RPMI7951 (cell line): ENCODE measurements at regions not wholly inside any gene's neighbourhood (a gene's known extent, or its start where the extent isn't known, plus 50 kb on each side); places are given as distances from the start of the nearest gene placed in this dataset.
"Not testable (repeated sequence)": the region's sequence is repeated elsewhere in the genome, so short reads cannot be mapped to it uniquely, and the experiment has no call there.

Experiments used
- DNase-seq: peaks from one replicate; pipeline ENCODE4 v3.0.0-alpha.2; 2012; ENCODE audit warnings: low read depth

DNA sequence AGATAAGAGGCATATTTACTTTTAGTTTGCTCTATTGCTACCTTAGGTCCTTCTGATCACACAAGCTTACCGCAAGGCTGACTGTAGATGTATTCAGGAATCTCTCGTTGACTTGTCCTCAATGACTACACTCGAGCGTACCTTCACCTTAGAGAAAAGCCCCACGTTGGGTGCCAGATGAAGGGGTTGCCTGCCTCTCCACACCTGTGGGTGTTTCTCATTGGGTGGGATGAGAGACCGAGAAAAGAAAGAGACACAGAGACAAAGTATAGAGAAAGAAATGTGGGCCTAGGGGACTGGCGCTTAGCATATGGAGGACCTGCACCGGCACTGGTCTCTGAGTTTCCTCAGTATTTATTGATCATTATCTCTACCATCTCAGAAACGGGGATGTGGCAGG lies 51.8 kb downstream of the ASCL4 start:
- DNase-seq = no peak

DNA sequence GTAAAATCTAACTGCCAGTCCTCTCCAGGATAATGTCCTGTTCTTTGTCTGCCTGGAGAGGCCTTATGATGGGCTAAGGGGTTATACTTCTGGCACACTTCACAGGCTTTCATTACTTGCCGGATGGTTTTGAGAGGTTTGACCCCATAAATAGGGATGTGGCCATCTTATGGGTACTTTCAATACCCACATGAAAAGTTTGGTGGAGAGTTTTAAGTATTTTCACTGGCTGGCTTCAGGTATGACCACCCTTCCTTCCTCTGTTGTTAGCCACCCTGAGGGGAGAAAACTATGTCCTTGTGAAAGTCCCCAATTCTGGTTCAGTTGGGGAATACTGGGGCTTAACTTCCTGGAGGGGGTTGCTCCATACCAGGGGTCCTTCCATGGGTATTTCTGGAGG lies 54.8 kb downstream of the ASCL4 start:
- no peak for DNase-seq

DNA sequence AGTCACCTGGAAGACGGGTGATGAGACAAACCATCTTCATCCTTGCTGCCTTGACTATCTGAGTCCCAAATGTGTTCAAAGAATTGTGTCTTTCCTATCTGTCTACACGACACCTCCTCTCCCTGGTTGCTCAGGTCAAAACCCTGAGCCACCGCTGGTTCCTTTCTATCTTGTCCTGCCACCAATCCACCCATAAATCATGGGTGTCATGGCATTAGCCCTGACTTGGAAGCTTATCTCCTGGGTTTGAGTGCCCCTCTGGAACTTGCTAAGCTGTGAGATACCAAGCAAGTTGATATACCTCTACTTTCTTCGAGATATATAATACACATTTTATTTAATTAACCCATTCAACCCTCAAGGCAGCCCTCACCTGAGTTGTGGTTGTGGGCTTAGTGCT lies 57.9 kb downstream of the ASCL4 start:
- DNase-seq = no peak

DNA sequence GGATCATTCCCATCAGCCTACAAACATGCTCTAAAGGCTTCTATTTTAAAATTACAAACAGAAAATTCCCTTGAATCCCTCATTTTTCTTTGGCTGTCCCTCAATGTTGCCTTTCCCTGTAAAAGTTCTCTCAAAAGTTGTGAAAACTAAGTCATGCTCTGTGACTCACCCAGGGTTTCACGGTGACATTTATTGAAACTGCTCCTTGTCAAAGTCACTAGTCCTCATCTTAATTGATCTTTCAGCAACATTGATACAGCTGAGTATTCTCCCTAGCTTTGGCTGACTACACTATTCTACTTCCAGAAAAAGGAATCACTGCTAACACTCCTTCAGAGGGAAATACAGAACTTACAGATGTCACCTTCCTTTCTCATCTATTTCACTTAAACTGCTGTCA lies 65.7 kb downstream of the ASCL4 start:
- DNase-seq = no peak

DNA sequence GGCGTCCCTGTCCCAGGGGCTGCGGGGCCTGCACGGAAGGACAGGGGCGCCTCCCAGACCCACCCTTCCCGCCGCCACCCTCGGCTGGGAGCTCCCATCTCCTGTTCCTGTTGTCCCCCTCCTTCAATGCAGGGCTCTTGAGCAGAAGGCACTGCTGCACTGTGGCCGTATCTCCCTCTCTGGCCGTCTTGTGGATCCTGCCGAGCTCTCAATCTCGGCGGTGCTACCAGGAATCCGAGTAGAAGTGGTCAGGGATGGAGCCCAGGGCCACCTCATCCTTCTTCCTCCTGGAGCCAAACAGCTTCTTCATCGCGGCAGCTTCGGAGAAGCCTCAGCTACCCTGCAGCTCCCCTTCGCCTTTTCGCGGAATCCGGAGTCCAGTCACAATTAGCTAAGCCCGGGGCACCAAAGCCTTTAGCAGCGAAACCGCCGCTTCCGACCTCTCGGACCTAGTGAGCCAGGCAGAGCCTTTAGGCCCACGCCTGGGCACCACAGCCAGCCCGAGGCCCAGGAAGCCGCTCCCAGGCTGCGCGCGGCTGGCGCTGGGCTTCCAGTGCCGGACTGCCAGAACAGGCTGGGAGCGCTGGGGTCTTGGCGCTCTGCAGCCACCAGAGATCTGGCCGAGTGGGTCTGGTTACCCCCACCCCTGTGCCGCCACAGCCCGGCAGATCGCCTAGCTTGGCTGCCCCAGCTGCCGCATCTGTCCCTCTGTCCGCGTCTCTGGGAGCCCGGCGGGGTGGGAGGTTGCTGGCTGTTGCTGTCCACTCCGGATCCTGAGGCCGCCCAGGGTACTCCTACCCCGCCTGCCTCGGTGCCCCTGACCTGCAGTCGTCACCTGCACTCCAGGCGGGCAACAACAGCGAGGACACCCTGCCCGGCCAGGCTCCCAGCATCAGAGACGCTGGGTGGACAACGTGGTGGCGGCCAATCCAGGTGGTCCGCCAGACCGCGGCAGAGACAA lies 69.1 kb downstream of the ASCL4 start:
- DNase-seq = peak; percentile 38

DNA sequence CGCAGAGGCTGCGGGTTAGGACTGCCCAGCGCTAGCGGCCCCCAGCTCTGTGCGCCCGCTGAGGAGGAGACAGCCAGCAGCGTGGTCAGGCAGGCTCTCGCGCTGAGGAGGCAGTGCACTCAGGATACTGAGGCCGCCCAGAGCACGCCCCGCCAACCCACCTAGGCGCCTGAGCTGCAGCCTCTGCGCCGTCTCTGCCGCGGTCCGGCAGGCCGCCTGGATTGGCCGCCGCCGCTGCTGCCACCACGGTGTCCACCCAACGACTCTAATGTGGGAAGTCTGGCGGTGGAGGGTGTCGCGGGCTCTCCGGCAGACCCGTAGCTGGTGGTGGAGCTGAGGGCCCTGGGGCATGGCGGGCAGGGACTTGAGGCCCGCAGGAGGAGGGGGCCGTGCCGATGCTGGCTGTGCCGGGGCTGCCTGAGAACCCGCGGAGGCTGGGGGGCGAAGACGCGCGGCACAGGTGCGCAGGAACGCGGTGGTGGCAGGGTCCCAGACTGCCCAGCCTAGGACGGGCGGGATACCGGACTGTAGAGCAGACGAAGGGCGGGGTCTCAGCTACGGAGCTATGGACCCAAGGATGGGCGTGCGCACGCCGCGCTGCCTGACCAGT lies 69.9 kb downstream of the ASCL4 start:
- DNase-seq = no peak

DNA sequence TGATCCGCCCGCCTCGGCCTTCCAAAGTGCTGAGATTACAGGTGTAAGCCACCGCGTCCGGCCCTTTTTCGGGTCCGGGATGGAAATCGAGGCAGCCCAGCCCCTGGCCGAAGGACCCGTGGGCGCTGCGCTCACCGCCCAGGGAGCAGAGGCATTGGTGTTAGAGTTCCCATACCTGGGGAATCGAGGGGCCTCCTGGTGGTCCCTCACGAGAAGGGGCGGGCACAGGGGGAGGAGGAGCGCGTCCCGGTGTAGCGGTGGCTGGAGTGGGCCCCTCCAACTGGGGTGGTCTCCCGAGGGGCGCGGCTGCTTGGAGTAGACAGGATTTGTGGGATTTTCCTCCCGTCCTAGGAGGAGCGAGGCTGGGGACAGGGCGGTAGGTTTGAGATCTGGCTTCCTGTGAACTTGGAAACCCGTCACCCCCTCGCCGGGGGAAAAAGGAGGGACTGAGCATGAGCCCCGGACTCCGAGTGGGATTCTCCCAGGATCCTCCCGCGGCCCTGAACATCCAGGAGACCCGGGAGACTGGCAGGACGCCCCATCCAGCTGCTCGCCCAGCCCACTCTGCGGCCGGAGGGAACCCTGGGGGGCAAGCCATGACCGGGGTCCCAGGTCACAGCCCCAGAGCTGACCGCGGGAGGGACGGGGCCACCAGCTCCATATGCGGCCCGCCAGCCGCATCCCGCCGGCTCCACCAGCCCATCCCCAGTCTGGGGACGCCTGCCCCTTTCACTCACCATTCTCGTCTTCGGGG lies 70.9 kb downstream of the ASCL4 start:
- DNase-seq = no peak

DNA sequence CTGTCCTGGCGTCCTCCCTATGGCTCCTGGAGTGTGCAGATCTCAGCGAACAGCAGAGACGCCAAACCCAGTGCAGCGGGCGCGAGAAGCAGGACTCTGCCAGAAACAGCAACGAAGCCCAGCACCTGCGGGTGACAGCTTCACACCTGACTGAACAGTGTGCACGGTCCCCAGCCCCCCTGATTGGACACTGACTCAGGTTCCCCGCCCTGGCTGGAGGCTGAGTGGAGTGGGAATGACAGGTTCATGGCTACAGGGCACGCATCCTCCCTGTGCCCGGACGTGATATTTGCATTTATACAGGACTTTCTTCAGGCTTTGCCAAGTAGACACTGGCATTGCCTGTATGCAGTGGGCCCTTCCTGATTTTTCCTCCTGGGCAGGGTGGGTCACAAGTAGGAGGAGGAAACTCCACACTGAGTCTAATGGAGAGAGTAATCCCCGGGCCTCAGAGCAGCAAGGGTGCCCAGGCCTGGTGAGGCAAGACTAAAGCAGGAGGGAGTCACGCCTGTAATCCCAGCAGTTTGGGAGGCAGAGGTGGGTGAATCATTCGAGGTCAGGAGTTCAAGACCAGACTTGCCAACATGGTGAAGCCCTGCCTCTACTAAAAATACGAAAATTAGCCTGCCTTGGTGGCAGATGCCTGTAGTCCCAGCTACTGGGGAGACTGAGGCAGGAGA lies 71.6 kb downstream of the ASCL4 start:
- no peak for DNase-seq

DNA sequence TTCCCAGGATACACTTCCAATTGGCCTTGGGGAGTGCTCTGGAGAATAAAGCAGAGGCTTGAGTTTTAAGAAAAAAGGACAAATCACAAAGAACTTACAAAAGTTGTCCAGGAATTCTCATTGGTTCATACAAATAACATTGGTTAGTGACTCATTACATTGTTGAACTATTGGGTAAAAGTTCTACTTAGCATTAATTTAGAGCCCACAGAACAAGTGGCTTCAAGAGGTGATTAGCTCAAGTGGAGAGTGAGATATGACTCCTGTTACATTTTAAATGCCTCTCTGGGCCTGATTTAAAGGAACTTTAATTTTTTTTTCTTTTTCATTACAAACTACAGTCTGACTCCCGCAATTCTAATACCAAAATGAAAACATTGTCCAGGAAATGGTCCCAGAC lies 72.9 kb downstream of the ASCL4 start:
- DNase-seq = no peak

DNA sequence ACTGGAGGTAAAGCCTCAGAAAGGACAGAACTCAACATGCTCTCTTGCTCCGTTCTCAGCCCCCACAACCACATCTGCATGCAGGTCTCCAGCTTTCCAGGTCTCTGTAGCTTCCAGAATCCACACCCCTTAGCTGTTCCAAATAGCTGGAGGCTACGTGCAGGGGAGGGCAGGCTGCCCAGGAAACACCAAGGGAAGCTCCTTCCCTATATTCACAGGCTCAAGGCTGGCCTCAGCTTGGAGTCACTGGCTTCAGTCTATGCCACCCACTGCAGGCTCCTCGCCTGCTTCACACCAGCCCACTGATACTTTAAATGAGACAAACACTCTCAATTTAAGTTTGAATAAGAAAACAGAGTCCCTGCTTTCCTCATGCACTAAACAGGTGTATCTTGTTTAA lies 73.3 kb downstream of the ASCL4 start:
- DNase-seq = peak; percentile 6

DNA sequence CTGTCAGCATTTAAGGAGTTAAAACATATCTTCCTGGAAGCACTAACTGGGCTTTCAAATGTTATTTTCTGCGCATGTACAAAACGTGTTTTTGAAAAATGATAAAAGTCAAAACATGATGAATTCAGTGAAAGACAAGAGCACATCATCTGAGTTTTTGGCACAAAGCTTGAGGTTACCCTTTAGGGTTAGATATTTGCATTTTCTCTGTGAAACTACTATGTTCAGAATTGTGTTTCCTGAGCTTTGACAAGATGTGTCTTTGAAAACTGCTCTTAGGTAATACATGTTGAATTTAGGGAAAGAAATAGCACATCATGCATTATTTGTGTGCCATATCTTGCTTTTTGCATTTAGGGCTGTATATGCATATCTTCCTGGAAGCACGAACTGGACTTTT lies 79.0 kb downstream of the ASCL4 start:
- no peak for DNase-seq

DNA sequence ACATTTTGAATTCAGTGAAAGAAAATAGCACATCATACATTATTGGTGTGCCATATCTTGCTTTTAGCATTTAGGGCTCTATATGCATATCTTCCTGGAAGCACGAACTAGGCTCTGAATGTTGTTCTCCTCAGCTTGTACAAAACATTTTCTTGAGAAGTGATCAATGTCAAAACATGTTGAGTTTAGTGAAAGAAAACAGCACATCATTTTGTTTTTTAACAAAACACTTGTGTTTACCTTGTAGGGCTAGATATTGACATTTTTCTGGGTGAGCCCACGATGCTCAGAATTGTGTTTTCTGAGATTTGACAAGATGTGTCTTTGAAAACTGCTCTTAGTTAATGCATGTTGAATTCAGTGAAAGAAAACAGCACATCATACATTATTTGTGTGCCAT lies 81.0 kb downstream of the ASCL4 start:
- no peak for DNase-seq

DNA sequence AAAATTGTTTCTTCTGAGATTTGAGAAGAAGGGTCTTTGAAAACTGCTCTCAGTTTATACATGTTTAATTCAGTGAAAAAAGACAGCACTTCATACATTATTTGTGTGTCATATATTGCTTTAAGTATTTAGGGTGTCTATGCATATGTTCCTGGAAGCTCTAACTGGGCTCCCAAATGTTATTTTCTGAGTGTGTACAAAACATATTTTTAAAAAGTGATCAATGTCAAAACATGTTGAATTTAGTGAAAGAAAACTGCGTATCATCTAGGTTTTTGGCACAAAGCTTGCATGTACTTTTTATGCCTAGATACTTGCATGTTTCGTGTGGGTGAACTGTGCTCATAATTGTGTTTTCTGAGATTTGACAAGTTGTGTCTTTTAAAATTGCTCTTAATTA lies 81.6 kb downstream of the ASCL4 start:
- DNase-seq = no peak

DNA sequence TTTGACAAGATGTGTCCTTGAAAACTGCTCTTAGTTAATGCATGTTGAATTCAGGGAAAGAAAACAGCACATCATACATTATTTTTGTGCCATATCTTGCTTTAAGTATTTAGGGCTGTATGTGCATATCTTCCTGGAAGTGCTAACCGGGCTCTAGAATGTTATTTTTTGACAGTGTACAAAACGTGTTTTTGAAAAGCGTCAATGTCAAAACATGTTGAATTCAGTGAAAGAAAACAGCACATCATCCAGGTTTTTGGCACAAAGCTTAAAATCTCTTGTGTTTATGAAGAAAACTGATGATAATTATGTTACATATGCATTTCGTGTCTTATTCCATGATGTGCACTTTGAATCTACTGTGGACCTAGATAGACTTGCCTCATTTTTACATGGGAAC lies 82.7 kb downstream of the ASCL4 start:
- DNase-seq = no peak

DNA sequence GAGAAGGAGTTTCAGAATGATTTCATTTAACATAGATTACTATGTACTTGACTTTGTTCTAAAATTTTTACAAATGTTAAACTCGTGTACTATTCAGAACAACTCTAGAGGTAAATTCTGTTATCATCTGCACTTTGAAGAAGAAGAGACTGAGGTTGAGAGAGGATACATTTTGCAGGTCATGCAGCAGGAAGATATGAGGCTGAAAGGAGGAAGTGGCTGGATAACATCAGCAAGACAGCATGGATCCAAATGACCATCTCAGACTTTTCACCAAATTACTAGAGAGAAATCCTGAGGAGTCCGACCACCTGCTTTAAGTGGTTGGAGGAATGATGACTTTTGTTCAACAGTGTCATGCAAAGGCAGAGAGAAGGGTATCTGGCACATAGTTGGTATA lies 84.9 kb downstream of the ASCL4 start:
- DNase-seq = no peak

DNA sequence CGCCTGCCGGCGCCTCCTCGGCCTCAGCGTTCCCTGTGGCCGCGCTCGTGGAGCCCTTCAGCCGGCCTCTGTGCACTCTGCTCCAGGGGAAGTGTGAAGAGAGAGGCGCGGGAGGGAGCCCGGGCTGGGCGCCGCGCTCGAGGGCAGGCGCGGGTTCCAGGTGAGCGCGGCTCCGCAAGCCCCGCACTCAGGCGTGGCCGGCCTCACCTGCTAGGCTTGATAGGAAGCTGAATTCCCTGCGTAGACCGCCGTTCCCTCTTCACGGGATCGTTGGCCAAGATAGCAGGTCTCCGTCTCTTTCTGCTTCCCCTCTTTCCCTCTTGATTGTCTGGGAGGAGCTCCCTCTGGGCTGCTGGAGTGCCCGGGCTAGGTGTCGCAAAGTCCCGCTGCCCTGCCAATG lies 89.7 kb downstream of the ASCL4 start:
- no peak for DNase-seq

DNA sequence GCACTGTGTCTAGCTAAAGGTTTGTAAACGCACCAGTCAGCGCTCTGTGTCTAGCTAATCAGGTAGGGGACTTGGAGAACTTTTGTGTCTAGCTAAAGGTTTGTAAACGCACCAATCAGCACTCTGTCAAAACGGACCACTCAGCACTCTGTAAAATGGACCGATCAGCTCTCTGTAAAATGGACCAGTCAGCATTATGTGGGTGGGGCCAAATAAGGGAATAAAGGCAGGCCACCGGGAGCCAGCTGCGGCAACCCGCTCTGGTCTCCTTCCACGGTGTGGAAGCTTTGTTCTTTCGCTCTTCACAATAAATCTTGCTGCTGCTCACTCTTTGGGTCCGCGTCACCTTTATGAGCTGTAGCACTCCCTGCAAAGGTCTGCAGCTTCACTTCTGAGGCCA lies 90.2 kb downstream of the ASCL4 start:
- DNase-seq = not testable (repeated sequence)

DNA sequence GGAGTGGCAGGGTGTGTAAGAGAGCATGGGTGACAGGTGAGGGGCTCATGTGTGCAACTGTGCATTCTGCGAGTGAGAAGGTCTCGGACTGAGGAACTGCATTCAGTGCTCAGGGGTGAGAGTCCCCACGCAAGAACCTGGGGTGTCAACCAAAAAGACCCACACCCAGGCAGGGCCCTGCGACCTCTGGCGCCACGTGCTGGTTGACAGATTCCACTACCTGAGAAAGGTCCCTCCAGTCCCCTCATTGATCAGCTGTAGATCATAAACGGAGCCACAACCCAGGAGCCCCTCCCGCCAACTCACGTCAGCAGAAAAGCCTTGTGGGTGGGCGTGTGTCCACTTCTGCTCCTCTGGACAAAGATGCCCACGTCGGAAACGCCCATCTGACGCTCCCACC lies 98.7 kb downstream of the ASCL4 start:
- no peak for DNase-seq

DNA sequence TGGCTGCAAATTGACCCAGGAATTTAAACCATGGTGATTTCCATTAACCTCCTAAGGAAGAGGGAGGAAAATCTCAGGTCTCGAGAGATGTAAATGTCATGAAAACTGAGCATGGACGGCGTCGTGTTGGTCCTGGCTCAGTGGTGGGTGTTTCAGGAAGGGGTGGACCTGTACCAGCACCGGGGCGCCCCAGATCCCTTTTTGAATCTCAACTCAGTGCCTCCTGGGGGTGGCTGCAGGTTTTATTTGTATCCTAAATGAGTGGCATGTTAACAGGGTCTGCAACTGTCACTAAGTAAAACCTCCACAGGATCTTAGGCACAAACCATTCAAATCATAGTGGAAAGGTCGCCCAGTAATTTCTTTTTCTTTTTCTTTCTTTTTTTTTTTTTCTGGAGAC lies 101.3 kb downstream of the ASCL4 start:
- DNase-seq = no peak

DNA sequence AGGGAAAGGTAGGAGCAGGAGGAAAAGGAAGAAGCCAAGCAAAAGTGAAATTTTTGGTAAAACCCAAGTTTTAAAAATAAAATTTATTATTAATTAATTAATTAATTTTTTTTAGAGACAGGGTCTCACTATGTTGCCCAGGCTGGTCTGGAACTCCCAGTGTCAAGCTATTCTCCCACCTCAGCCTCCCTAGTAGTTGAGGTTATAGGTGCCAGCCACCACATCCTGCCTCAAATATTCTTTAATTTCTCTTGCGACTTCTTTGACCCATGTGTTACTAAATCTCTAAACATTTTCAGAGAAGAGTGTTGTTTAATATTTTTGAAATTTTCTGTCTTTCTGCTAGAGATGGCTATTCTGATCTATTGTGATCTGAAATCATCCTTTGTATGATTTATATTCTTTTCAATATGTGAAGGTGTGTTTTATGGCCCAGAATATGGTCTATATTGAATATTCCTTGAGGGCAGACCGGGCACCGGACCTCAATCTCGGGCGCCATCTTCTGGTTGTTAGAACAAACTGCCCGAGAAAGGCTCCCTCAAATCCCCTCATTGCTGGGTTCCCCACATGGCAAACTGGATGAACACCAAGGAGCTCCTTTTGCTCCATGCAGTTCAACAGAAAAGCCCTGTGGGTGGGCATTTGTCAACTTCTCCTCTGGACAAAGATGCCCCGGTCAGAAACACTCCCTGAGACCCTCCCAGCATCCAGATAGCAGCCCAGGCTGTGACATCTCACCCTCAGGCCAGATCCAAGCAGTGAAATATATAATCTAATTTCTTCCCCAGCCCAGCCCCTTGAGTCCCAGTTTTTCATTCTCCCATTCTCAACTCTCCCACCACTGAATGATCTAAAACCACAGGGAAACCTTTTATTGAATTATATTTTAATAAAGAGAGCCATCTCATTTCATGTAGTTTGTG lies 110.5 kb downstream of the ASCL4 start:
- DNase-seq = peak; percentile 44

DNA sequence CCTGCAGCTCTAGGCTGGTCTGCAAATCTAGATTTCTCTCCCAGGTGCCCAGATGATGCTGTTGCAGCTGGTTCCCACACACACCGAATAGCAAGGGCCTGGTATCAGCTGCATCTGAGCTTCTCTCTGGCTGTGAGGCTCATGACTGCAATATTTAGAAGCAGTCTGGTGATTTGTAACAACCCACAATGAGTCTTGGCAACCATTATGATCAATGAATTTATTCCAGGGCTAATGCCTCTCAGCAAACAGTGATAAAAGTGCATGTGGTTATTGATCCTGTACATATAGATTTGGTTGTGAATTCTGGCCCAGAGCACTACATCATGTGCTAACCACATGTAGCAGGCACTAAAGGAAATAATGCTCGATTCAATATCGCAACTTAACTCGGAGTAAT lies 114.3 kb downstream of the ASCL4 start:
- DNase-seq = no peak
